Endothelial cell of umbilical vein (primary cell): ENCODE measurements at regions not wholly inside any gene's neighbourhood (a gene's known extent, or its start where the extent isn't known, plus 50 kb on each side); places are given as distances from the start of the nearest gene placed in this dataset.

Experiments
- CTCF ChIP-seq, 2 donors: IDR thresholded peaks; 1 replicate in 1 of 2; 2 replicates in 1 of 2; pipeline ENCODE4 v1.5.1; 2011; ENCODE audit warnings: low read length in 2 of 2, mild to moderate bottlenecking in 2 of 2, moderate library complexity in 2 of 2, control low read depth in 1 of 2, inconsistent platforms in 1 of 2, low read depth in 1 of 2; ENCODE audit not compliant: insufficient read depth in 1 of 2; ENCODE audit errors: extremely low read depth in 1 of 2
- MAX ChIP-seq: IDR thresholded peaks from 2 replicates; pipeline ENCODE4 v1.6.1; 2011; ENCODE audit not compliant: insufficient read depth, insufficient read length
- POLR2A ChIP-seq: IDR thresholded peaks from 2 replicates; pipeline ENCODE4 v1.6.1; 2012; ENCODE audit warnings: low read depth, mild to moderate bottlenecking, control low read depth, low read length
- POLR2AphosphoS5 ChIP-seq: IDR thresholded peaks from 2 replicates; pipeline ENCODE4 v1.6.1; 2012; ENCODE audit warnings: low read depth, mild to moderate bottlenecking, control low read depth, low read length, moderate library complexity; ENCODE audit not compliant: insufficient read depth

DNA sequence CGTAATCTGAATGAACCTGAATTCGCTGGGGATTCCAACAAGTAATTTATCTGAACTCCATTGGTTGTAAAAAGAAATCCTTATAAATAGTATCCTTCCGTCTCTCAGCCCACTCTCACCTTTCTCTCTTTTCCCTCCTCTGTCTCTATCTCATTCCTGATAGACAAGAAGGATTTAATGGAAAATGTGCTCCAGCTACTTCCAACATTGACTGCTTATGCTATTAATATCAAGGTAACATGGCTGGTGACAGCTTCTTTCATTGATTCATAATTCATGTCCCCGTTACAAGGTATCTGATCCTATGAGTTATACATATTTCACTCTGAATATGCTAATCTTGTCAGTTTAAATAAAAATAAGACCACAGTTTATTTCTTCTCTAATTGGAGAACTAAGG lies 326.8 kb downstream of the RASEF start:
- TF ChIP-seq CTCF (IDR thresholded peaks at IDR 0.05; ENCODE audit: extremely low read depth in 1 of 2, insufficient read depth in 1 of 2, low read depth in 1 of 2, low read length in 2 of 2) (no peak), MAX (no peak), POLR2A (no peak), POLR2AphosphoS5 (no peak)
